Esophagus muscularis mucosa (tissue), 4 donors: ENCODE measurements at regions not wholly inside any gene's neighbourhood (a gene's known extent, or its start where the extent isn't known, plus 50 kb on each side); places are given as distances from the start of the nearest gene placed in this dataset.

ENCODE experiments used
- CTCF ChIP-seq, 3 experiments: fragments of 200-600 bp in 2 of 3; fragments of 450-650 bp in 1 of 3; sonication (generic) in 2 of 3; IDR thresholded peaks; one replicate each; pipeline ENCODE4 v1.5.1; 2017 to 2019; ENCODE audit warnings: antibody characterized with exemption in 3 of 3, mild to moderate bottlenecking in 2 of 3, moderate library complexity in 1 of 3
- EP300 ChIP-seq: sonication (generic); formaldehyde crosslinking; IDR thresholded peaks from one replicate; pipeline ENCODE4 v1.6.1; 2017; ENCODE audit warnings: antibody characterized with exemption
- POLR2A ChIP-seq: fragments of 450-650 bp; IDR thresholded peaks from one replicate; pipeline ENCODE4 v1.6.1; 2017; ENCODE audit warnings: antibody characterized with exemption, moderate library complexity, mild to moderate bottlenecking, low read depth
- POLR2AphosphoS5 ChIP-seq, 2 donors: sonication (generic); formaldehyde crosslinking; IDR thresholded peaks; one replicate each; pipeline ENCODE4 v1.6.1; 2017; ENCODE audit warnings: antibody characterized with exemption in 2 of 2

GRCh38 chr16:85441189-85441889 is 171.8 kb upstream of the GSE1 start:
- TF ChIP-seq CTCF (IDR thresholded peaks at IDR 0.05) (no peak), EP300 (no peak), POLR2AphosphoS5 (IDR thresholded peaks at IDR 0.05) (no peak), POLR2A (no peak)
